ENCODE measurements at regions not wholly inside any gene's neighbourhood (a gene's known extent, or its start where the extent isn't known, plus 50 kb on each side); places are given as distances from the start of the nearest gene placed in this dataset.

- DNase-seq (ENCODE audit: insufficient read length, low spot score, missing footprints): no peak
- Histone ChIP-seq H3K36me3 (ENCODE audit: insufficient read depth, low read length) (no peaks in the 10 kb centered on the region), H2AFZ (ENCODE audit: low read length) (no peak overlapping the region), H4K20me1 (ENCODE audit: insufficient read depth, low read length) (no peaks in the 10 kb centered on the region), H3K27ac (ENCODE audit: low read depth, low read length) (no peak overlapping the region), H3K27me3 (ENCODE audit: insufficient read depth, low read length) (no peaks in the 10 kb centered on the region), H3K4me2 (ENCODE audit: insufficient read depth, low read length) (no peak overlapping the region), H3K79me2 (ENCODE audit: insufficient read depth, low read length) (no peaks in the 10 kb centered on the region), H3K4me3 (ENCODE audit: insufficient read depth, low read length) (no peak overlapping the region), H3K4me1 (ENCODE audit: insufficient read depth, low read length) (no peaks in the 10 kb centered on the region), H3K9me3 (ENCODE audit: low read depth, low read length) (no peaks in the 10 kb centered on the region)
- no peak for TF ChIP-seq CTCF (IDR thresholded peaks at IDR 0.05; ENCODE audit: extremely low read depth, low read depth, low read length)
Observed at GRCh38 chrX:97673135-97673534, 789.4 kb downstream of the RPA4 start.

GRCh38 chrX:97682991-97683840 is 799.5 kb downstream of the RPA4 start:
- H3K9me3 ChIP-seq (ENCODE audit: low read depth, low read length): no peaks in the 10 kb centered on the region
- H3K4me3 ChIP-seq (ENCODE audit: insufficient read depth, low read length): no peak overlapping the region
- no peak for DNase-seq (ENCODE audit: insufficient read length, low spot score, missing footprints)
- no peaks in the 10 kb centered on the region for H3K4me1 ChIP-seq (ENCODE audit: insufficient read depth, low read length)
- H3K4me2 ChIP-seq (ENCODE audit: insufficient read depth, low read length): no peak overlapping the region
- no peaks in the 10 kb centered on the region for H3K79me2 ChIP-seq (ENCODE audit: insufficient read depth, low read length)
- H3K27ac ChIP-seq (ENCODE audit: low read depth, low read length): no peak overlapping the region
- H2AFZ ChIP-seq (ENCODE audit: low read length): no peak overlapping the region
- no peaks in the 10 kb centered on the region for H3K36me3 ChIP-seq (ENCODE audit: insufficient read depth, low read length)
- no peak for TF ChIP-seq CTCF (IDR thresholded peaks at IDR 0.05; ENCODE audit: extremely low read depth, low read depth, low read length)
- H4K20me1 ChIP-seq (ENCODE audit: insufficient read depth, low read length): no peaks in the 10 kb centered on the region
- H3K27me3 ChIP-seq (ENCODE audit: insufficient read depth, low read length): no peaks in the 10 kb centered on the region

DNA sequence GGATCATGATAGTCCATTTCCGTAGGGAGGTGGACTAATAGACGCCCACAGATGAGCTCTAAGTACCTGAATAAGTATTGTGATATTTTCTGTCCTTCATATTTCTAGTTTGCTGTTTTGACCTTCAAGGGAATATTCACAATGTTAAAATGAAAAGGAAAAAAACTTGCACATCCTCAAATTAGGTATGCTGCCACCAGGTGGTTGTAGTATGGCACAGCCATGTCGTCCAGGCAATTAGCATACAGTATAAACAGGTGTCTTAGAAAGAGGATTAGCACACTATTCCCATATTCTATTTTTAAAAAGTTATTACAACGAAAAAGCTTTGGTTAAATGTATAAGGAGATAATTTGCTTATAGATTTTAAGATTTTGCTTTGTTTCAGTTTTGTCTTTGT is 802.0 kb downstream of the RPA4 start:
- no peak overlapping the region for H3K4me3 ChIP-seq (ENCODE audit: insufficient read depth, low read length)
- peak; percentile 71 for TF ChIP-seq CTCF (IDR thresholded peaks at IDR 0.05; ENCODE audit: extremely low read depth, low read depth, low read length)

DNA sequence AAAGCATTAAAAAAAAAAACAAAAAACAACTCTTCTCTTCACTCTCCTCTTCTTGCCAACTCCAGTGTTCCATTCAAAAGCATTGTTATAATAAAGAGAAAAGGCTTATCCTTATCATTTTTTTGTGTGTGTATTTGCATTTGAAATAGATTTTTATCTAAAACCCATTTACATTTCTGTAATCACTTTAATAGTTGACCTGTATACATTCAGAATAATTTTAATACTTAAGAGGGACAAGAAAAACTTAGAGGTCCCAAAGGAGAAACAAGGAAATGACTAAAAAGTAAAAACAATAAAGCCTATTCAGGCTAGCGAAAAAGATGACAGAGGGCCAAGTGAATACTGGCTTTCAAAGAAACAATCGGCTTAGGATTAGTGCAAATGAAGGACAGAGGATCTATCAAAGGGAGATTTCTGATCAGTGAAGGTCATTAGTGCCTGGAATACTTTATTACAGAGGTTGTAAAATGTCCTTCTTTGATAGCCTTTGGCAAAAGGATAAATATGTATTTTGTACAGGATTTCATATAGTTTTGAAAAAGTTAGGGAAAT is 808.3 kb downstream of the RPA4 start:
- Histone ChIP-seq H3K36me3 (ENCODE audit: insufficient read depth, low read length) (no peaks in the 10 kb centered on the region), H3K9me3 (ENCODE audit: low read depth, low read length) (no peaks in the 10 kb centered on the region), H3K27me3 (ENCODE audit: insufficient read depth, low read length) (no peaks in the 10 kb centered on the region), H3K27ac (ENCODE audit: low read depth, low read length) (no peak overlapping the region), H3K4me2 (ENCODE audit: insufficient read depth, low read length) (no peak overlapping the region), H2AFZ (ENCODE audit: low read length) (no peak overlapping the region), H4K20me1 (ENCODE audit: insufficient read depth, low read length) (no peaks in the 10 kb centered on the region), H3K79me2 (ENCODE audit: insufficient read depth, low read length) (no peaks in the 10 kb centered on the region), H3K4me3 (ENCODE audit: insufficient read depth, low read length) (no peak overlapping the region), H3K4me1 (ENCODE audit: insufficient read depth, low read length) (no peaks in the 10 kb centered on the region)
- no peak for DNase-seq (ENCODE audit: insufficient read length, low spot score, missing footprints)
- no peak for TF ChIP-seq CTCF (IDR thresholded peaks at IDR 0.05; ENCODE audit: extremely low read depth, low read depth, low read length)

More for the DNA sequence above, 802.0 kb downstream of the RPA4 start:
- Histone ChIP-seq H3K27ac (ENCODE audit: low read depth, low read length) (no peak overlapping the region), H2AFZ (ENCODE audit: low read length) (no peak overlapping the region), H3K36me3 (ENCODE audit: insufficient read depth, low read length) (no peaks in the 10 kb centered on the region), H3K79me2 (ENCODE audit: insufficient read depth, low read length) (no peaks in the 10 kb centered on the region), H3K4me1 (ENCODE audit: insufficient read depth, low read length) (no peaks in the 10 kb centered on the region), H3K27me3 (ENCODE audit: insufficient read depth, low read length) (no peaks in the 10 kb centered on the region), H4K20me1 (ENCODE audit: insufficient read depth, low read length) (no peaks in the 10 kb centered on the region), H3K9me3 (ENCODE audit: low read depth, low read length) (no peaks in the 10 kb centered on the region), H3K4me2 (ENCODE audit: insufficient read depth, low read length) (no peak overlapping the region)
- DNase-seq (ENCODE audit: insufficient read length, low spot score, missing footprints): peak; percentile 10

Data from osteoblast (primary cell).